Mesendoderm (in vitro differentiated cells): ENCODE measurements at regions not wholly inside any gene's neighbourhood (a gene's known extent, or its start where the extent isn't known, plus 50 kb on each side); places are given as distances from the start of the nearest gene placed in this dataset. TPM values are rescaled to one million over a fixed set of nuclear protein-coding genes. Genes with fewer than 3 reads are reported as not detected.

Source experiments
- small RNA-seq: library from polyadenylated mRNA; stranded (forward); fragments of <200 nt; extraction: miRNeasy Mini kit (QIAGEN cat#:217004); gene quantifications from one replicate; pipeline ENCODE3, GENCODE V24; 2013; ENCODE audit not compliant: insufficient read depth

Small RNAs in the stretch of these regions (small RNA-seq; reads per million reads assigned to genes)
- gene AL356010.1, result not detected
- gene AL590135.1, result not detected
- gene RNU6-725P, result not detected
